NCI-H1105 (cell line): ENCODE measurements at regions not wholly inside any gene's neighbourhood (a gene's known extent, or its start where the extent isn't known, plus 50 kb on each side); places are given as distances from the start of the nearest gene placed in this dataset.
"Not testable (repeated sequence)": the region's sequence is repeated elsewhere in the genome, so short reads cannot be mapped to it uniquely, and the experiment has no call there.

Source experiments
- DNase-seq: peaks from one replicate; lab custom pipeline; 2025; lab: John Stamatoyannopoulos, UW

GRCh38 chr14:30072454-30072853, 144.8 kb upstream of the PRKD1 start:
- DNase-seq, result not testable (repeated sequence)

GRCh38 chr14:30077946-30078345, 150.3 kb upstream of the PRKD1 start:
- DNase-seq, result no peak

GRCh38 chr14:30078811-30079402, 151.3 kb upstream of the PRKD1 start:
- DNase-seq, result no peak

- no peak for DNase-seq
These were observed 154.8 kb upstream of the PRKD1 start for GRCh38 chr14:30082486-30082885.

- DNase-seq, result no peak
These were observed 157.2 kb upstream of the PRKD1 start for GRCh38 chr14:30084811-30085210.

GRCh38 chr14:30085943-30086342, 158.3 kb upstream of the PRKD1 start:
- no peak for DNase-seq

- no peak for DNase-seq
These were observed 161.0 kb upstream of the PRKD1 start for GRCh38 chr14:30088620-30089019.

- peak; percentile 61 for DNase-seq
These were observed 181.5 kb upstream of the PRKD1 start for GRCh38 chr14:30108975-30109700.

GRCh38 chr14:30114051-30114450, 186.4 kb upstream of the PRKD1 start:
- no peak for DNase-seq

GRCh38 chr14:30115756-30116155, 188.1 kb upstream of the PRKD1 start:
- DNase-seq, result no peak

- DNase-seq, result no peak
These were observed 191.5 kb upstream of the PRKD1 start for GRCh38 chr14:30118992-30119640.

GRCh38 chr14:30125322-30125979, 197.8 kb upstream of the PRKD1 start:
- DNase-seq, result peak; percentile 26

GRCh38 chr14:30129807-30130206, 202.2 kb upstream of the PRKD1 start:
- DNase-seq, result no peak

- peak; percentile 48 for DNase-seq
These were observed 204.0 kb upstream of the PRKD1 start for GRCh38 chr14:30131581-30132097.

- peak; percentile 31 for DNase-seq
These were observed 204.5 kb upstream of the PRKD1 start for GRCh38 chr14:30132196-30132595.

- DNase-seq, result peak; percentile 26
These were observed 207.3 kb upstream of the PRKD1 start for GRCh38 chr14:30134936-30135335.

- no peak for DNase-seq
These were observed 210.9 kb upstream of the PRKD1 start for GRCh38 chr14:30138567-30138966.

GRCh38 chr14:30142216-30142615, 214.6 kb upstream of the PRKD1 start:
- DNase-seq, result no peak

- no peak for DNase-seq
These were observed 216.0 kb upstream of the PRKD1 start for GRCh38 chr14:30143627-30144026.

- DNase-seq, result no peak
These were observed 226.1 kb upstream of the PRKD1 start for GRCh38 chr14:30153717-30154116.

- no peak for DNase-seq
These were observed 228.9 kb upstream of the PRKD1 start for GRCh38 chr14:30156571-30156970.

GRCh38 chr14:30158299-30158698, 230.7 kb upstream of the PRKD1 start:
- no peak for DNase-seq

- DNase-seq, result no peak
These were observed 231.7 kb upstream of the PRKD1 start for GRCh38 chr14:30159374-30159773.
